ENCODE measurements at regions not wholly inside any gene's neighbourhood (a gene's known extent, or its start where the extent isn't known, plus 50 kb on each side); places are given as distances from the start of the nearest gene placed in this dataset.
"Not testable (repeated sequence)": the region's sequence is repeated elsewhere in the genome, so short reads cannot be mapped to it uniquely, and the experiment has no call there.

- no peak for DNase-seq (ENCODE audit: low spot score)
Observed at GRCh38 chr10:118914629-118915028, 114.9 kb upstream of the NANOS1 start.

- no peak for DNase-seq (ENCODE audit: low spot score)
Observed at GRCh38 chr10:118915161-118915560, 114.4 kb upstream of the NANOS1 start.

DNA sequence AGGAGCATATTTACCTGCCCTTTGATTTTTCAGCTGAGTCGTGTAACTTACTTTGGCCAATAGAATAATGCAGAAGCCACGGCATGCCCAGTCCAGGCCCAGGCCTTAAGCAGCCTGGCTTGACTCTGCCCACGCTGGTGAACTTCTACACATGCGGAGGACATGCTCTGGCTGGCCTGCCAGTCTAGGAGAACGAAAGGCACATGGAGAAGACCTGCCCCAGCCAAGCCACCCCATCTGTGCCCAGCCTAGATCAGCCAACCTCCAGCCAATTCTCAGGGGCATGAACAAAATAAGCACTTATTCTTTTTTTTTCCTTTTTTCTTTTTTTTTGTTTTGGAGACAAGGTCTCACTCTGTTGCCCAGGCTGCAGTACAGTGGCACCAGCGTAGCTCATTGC, 112.7 kb upstream of the NANOS1 start:
- DNase-seq (ENCODE audit: low spot score), result no peak

DNA sequence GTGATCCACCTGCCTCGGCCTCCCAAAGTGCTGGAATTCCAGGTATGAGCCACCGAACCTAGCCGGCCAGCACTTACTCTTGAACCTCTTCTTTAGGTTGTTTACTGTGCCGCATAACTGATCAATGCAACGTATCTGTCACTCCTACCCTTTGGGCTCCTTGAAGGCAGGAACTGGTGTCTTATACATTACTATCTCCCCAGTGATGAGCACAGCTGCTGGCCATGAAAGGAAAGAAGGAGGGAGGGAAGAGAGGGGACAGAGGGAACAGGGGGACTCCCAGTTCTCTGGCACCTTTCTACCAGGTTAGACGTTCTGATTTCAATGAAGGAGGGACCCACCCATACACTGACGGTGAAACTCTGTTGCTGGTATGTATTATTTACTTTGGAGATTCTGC, 111.8 kb upstream of the NANOS1 start:
- DNase-seq (ENCODE audit: low spot score), result no peak

GRCh38 chr10:118918116-118918515, 111.4 kb upstream of the NANOS1 start:
- DNase-seq (ENCODE audit: low spot score), result no peak

- no peak for DNase-seq (ENCODE audit: low spot score)
Observed at GRCh38 chr10:118918587-118918986, 110.9 kb upstream of the NANOS1 start.

DNA sequence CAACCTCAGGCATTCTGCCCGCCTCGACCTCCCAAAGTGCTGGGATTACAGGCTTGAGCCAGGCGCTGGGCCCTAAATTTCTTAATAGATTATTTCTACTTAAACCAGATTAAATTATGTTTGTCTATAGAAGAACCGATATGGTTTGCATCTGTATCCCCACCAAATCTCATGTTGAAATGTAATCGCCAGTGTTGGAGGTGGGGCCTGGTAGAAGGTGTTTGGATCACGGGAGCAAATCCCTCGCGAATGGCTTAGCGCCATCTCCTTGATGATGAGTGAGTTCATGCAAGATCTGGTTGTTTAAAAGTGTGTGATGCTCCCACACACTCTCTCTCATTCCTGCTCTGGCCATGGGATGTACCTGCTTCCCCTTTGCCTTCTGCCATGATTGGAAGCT, 109.3 kb upstream of the NANOS1 start:
- no peak for DNase-seq (ENCODE audit: low spot score)

DNA sequence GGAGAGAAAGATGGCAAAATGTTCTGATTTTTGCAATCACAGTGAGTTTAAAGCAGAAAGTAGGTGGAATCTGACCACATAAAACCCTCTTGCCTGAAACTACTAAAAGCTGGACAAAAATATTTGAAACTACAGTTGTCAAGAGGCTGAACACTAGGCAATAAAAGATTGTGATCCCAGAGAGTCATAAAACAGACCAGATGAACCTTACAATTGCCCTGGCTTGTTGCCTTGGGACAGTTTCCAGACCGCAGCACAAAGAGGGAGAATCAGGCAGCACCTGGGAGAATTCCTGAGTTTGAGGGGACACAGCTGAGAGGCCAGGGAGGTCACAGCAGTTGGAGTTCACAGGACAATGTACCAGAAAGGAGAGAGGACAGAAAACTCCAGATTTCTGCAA, 107.3 kb upstream of the NANOS1 start:
- peak; percentile 59 for DNase-seq (ENCODE audit: low spot score)

DNA sequence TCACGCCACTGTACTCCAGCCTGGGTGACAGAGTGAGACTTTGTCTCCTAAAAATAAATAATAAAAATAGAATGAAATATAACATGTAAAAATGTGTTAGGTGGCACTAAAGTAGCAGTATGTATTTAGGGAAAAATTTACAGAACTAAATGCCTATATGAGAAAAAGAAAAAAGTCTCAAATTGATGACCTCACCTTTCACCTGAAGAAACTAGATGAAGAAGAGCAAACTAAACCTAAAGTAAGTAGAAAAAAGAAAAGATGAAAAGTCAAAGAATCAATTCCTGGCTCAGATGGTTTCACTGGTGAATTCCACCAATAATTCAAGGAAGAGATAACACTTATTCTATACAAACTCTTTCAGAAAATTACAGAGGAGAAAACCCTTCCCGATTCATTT, 106.5 kb upstream of the NANOS1 start:
- DNase-seq (ENCODE audit: low spot score), result no peak

GRCh38 chr10:118924493-118924892, 105.0 kb upstream of the NANOS1 start:
- no peak for DNase-seq (ENCODE audit: low spot score)

GRCh38 chr10:118925404-118926071, 104.0 kb upstream of the NANOS1 start:
- no peak for DNase-seq (ENCODE audit: low spot score)

GRCh38 chr10:118926072-118926417, 103.5 kb upstream of the NANOS1 start:
- DNase-seq (ENCODE audit: low spot score), result no peak

DNA sequence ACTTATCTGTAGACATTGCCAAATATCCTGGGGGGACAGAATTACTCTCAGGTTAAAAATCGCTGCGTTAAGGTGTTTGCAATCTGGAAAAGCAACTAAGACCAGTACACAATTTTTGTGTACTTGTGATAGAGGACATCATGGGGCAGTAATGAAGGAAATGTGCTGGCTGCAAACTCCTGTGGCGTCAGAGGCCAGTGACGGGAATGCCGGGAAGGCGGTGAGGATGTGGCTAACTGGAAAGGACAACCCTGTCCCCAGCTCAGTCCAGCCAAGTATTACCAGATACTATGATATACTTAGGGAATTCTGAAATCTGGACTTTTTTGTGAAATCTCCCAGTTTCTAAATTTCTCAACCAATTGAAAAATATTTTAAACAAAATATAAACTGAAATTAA, 103.1 kb upstream of the NANOS1 start:
- no peak for DNase-seq (ENCODE audit: low spot score)

DNA sequence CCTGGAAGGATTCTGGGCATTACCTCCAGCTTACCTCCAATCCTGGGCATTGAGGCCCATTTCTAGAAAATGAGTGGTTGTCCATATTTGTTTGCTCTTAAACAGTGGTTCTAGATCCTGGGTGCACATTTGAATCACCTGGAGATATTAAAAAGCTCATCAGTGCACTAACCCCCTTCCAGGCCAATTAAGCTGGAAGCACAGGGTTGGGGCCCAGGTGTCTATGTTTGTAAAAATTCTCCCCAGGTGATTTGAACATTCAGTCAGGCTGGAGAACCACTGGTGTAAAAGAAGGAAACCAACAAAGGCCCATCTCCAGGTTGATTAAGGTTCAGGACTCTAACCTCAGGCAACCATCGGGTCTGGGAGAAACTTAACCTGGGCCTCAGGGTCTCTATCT, 102.6 kb upstream of the NANOS1 start:
- no peak for DNase-seq (ENCODE audit: low spot score)

DNA sequence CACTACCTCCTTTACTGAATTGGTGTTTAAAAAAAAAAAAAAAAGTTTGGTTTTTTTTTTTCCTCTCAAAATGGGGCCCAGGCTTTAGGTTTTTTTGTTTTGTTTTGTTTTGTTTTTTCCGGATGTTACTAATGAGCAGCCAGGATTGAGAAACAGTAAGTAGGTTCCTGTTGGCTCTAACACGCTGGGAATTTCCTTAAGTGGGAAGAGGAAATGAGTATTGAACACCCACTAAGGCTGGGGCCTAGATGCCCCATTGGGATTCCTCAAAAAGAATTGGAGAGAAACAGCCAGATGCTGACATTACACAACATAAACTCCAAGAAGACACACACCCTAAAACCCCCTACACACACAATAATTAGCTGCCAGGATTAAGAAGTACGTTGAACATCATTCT, 102.2 kb upstream of the NANOS1 start:
- DNase-seq (ENCODE audit: low spot score), result no peak

GRCh38 chr10:118930614-118931013, 98.9 kb upstream of the NANOS1 start:
- DNase-seq (ENCODE audit: low spot score), result no peak

DNA sequence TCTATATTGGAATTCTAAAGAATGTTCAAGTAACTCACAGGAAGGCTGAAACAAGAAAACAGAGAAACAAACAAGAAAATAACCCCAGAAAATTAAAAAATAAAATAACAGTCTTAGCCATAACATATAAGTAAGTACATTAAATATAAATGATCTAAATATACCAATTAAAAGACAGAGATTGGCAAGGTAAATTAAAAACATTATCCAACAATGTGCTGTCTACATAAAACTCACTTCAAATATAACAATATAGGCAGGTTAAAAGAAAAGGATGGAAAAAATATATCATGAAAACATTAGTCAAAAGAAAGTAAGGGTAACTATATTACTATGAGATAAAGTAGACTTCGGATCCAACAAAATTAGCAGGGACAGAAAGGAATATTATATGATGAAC, 98.1 kb upstream of the NANOS1 start:
- DNase-seq (ENCODE audit: low spot score), result no peak

DNA sequence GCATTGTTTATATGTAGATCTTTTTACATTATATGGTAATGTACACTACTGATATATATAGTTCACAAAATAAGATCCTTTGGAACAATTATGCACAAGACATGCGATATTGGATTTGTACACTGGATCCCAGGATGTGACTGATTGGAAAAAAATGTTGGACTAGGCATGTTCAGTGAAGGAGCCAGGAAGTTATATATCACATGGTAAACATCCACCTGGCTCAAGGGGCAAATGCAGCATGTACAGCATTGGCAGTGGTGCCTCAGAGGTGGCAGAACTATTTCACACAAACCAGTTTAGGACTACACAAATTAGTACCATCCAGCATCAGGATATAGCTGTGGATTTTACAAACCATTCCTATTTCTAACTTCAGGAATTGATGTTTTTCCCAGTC, 97.4 kb upstream of the NANOS1 start:
- DNase-seq (ENCODE audit: low spot score), result not testable (repeated sequence)

GRCh38 chr10:118937226-118937625, 92.3 kb upstream of the NANOS1 start:
- DNase-seq (ENCODE audit: low spot score), result no peak

DNA sequence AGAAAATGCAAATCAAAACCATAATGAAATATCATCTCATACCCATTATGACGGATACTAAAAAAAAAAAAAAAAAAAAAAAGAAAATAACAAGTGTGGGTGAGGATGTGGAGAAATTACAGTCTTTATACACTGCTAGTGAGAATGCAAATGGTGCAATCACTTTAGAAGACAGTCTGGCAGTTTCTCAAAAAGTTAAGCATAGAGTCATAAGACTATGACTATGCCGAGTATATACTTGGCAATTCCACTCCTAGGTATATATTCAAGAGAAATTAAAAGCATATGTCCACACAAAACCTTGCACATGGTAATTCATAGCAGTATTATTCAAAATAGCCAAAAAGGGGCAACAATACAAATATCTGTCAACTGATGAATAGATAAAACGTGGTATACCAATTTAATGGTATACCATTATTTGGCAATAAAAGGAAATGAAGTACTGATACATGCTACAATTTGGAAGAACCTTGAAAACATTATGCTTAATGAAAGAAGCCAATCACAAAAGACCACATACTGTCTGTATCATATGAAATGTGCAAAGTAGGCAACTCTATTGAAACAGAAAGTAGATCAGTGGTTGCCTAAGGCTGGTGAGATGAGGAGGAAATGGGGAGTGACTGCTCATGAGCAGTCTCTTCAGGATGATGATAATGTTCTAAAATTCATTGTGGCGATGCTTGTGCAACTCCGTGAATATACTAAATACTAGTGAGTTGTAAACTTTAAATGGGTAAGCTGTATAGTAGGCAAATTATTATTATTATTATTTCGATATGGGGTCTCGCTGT, 90.1 kb upstream of the NANOS1 start:
- no peak for DNase-seq (ENCODE audit: low spot score)

DNA sequence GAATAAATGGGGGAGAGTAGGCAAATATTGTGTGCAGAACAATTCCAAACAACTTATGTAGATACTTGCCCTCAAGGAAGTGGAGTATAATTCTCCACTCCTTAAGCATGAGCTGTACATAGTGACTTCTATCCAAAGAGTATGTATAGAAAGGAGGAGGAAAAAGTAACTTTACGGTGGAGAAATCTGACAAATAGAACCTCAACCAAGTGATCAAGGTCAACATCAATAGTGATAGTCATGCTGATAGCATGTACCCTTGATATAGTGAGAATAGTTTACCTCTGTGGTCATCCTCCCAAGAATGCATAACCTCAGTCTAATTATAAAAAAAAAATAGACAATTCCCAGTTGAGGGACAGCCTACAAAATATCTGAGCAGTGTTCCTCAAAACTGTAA, 89.1 kb upstream of the NANOS1 start:
- peak; percentile 8 for DNase-seq (ENCODE audit: low spot score)

- DNase-seq (ENCODE audit: low spot score), result no peak
Observed at GRCh38 chr10:118943253-118943652, 86.3 kb upstream of the NANOS1 start.

- no peak for DNase-seq (ENCODE audit: low spot score)
Observed at GRCh38 chr10:118944959-118945633, 84.4 kb upstream of the NANOS1 start.

Measured in A172 (cell line).